ENCODE measurements at regions not wholly inside any gene's neighbourhood (a gene's known extent, or its start where the extent isn't known, plus 50 kb on each side); places are given as distances from the start of the nearest gene placed in this dataset.
A peak's percentile ranks its signal among the peaks of the same experiment; 100 is the strongest.

GRCh38 chr1:232431326-232431725, 198.6 kb downstream of the SIPA1L2 start:
- H3K27me3 ChIP-seq (replicated peaks), result no peaks in the 10 kb centered on the region
- no peaks in the 10 kb centered on the region for H3K36me3 ChIP-seq (replicated peaks)
- no peak overlapping the region for H3K27ac ChIP-seq
- DNase-seq, result no peak
- H3K4me3 ChIP-seq (ENCODE audit: low read depth, low read length), result no peak overlapping the region
- no peak for TF ChIP-seq CTCF (IDR thresholded peaks at IDR 0.05; ENCODE audit: low read depth, low read length, missing control alignments)
- in situ Hi-C loops (cut with HindIII; ENCODE audit: low pct_ligation_motif_present, low sequenced_read_pairs), result no loop called here

- no peak for TF ChIP-seq CTCF (IDR thresholded peaks at IDR 0.05; ENCODE audit: low read depth, low read length, missing control alignments)
- H3K36me3 ChIP-seq (replicated peaks), result no peaks in the 10 kb centered on the region
- no peaks in the 10 kb centered on the region for H3K27me3 ChIP-seq (replicated peaks)
- H3K27ac ChIP-seq, result no peak overlapping the region
- H3K4me3 ChIP-seq (ENCODE audit: low read depth, low read length), result no peak overlapping the region
- in situ Hi-C loops (cut with HindIII; ENCODE audit: low pct_ligation_motif_present, low sequenced_read_pairs), result no loop called here
- no peak for DNase-seq
Observed at GRCh38 chr1:232430467-232430866, 199.5 kb downstream of the SIPA1L2 start.

GRCh38 chr1:232428786-232429530, 201.0 kb downstream of the SIPA1L2 start:
- in situ Hi-C loops (cut with HindIII; ENCODE audit: low pct_ligation_motif_present, low sequenced_read_pairs), result no loop called here
- no peak for TF ChIP-seq CTCF (IDR thresholded peaks at IDR 0.05; ENCODE audit: low read depth, low read length, missing control alignments)
- no peaks in the 10 kb centered on the region for H3K27me3 ChIP-seq (replicated peaks)
- no peaks in the 10 kb centered on the region for H3K36me3 ChIP-seq (replicated peaks)
- peak; percentile 80 for DNase-seq
- no peak overlapping the region for H3K4me3 ChIP-seq (ENCODE audit: low read depth, low read length)
- H3K27ac ChIP-seq, result no peak overlapping the region

GRCh38 chr1:232428036-232428645, 201.8 kb downstream of the SIPA1L2 start:
- Histone ChIP-seq H3K36me3 (replicated peaks) (no peaks in the 10 kb centered on the region), H3K27me3 (replicated peaks) (no peaks in the 10 kb centered on the region), H3K27ac (no peak overlapping the region), H3K4me3 (ENCODE audit: low read depth, low read length) (no peak overlapping the region)
- TF ChIP-seq CTCF (IDR thresholded peaks at IDR 0.05; ENCODE audit: low read depth, low read length, missing control alignments), result no peak
- in situ Hi-C loops (cut with HindIII; ENCODE audit: low pct_ligation_motif_present, low sequenced_read_pairs), result no loop called here
- DNase-seq, result no peak

- no peak overlapping the region for H3K4me3 ChIP-seq (ENCODE audit: low read depth, low read length)
- H3K27me3 ChIP-seq (replicated peaks), result no peaks in the 10 kb centered on the region
- H3K36me3 ChIP-seq (replicated peaks), result no peaks in the 10 kb centered on the region
- TF ChIP-seq CTCF (IDR thresholded peaks at IDR 0.05; ENCODE audit: low read depth, low read length, missing control alignments), result no peak
- H3K27ac ChIP-seq, result no peak overlapping the region
- no peak for DNase-seq
- in situ Hi-C loops (cut with HindIII; ENCODE audit: low pct_ligation_motif_present, low sequenced_read_pairs), result no loop called here
Observed at GRCh38 chr1:232426801-232427200, 203.1 kb downstream of the SIPA1L2 start.
